Chondrocyte (in vitro differentiated cells): ENCODE measurements at regions not wholly inside any gene's neighbourhood (a gene's known extent, or its start where the extent isn't known, plus 50 kb on each side); places are given as distances from the start of the nearest gene placed in this dataset.

Experiments used
- DNase-seq: peaks from one replicate; pipeline ENCODE4 v3.0.0; 2021; ENCODE audit warnings: mixed read lengths, low spot score
- H3K27ac Mint-ChIP-seq: one replicate; pipeline ENCODE4 v1.8.0; 2021; ENCODE audit warnings: mild to moderate bottlenecking, moderate library complexity, mixed read lengths; ENCODE audit not compliant: unreplicated experiment
- H3K27me3 Mint-ChIP-seq: 2 replicates; pipeline ENCODE4 v1.8.0; 2021; ENCODE audit warnings: low read depth, mixed read lengths
- H3K36me3 Mint-ChIP-seq: 2 replicates; pipeline ENCODE4 v1.8.0; 2021; ENCODE audit warnings: low read depth, mixed read lengths
- H3K4me1 Mint-ChIP-seq: 2 replicates; pipeline ENCODE4 v1.8.0; 2021; ENCODE audit warnings: low read depth, mild to moderate bottlenecking, mixed read lengths
- H3K4me3 Mint-ChIP-seq: one replicate; pipeline ENCODE4 v1.8.0; 2021; ENCODE audit warnings: mild to moderate bottlenecking, moderate library complexity, mixed read lengths; ENCODE audit not compliant: unreplicated experiment
- H3K9me3 Mint-ChIP-seq: 2 replicates; pipeline ENCODE4 v1.8.0; 2021; ENCODE audit warnings: low read depth, mixed read lengths
- microRNA-seq: library from miRNA; unstranded; fragments of <30 nt; microRNA quantifications from one replicate; pipeline ENCODE4 v1.2.0, GENCODE V29; 2020; ENCODE audit warnings: borderline number of aligned reads
- TF ChIP-seq, protein P1 (sequence below): fragments of 200-600 bp; sonication (generic); IDR thresholded peaks from 2 replicates; pipeline ENCODE4 v1.5.0; 2021; ENCODE audit warnings: antibody characterized with exemption, mild to moderate bottlenecking, moderate library complexity

DNA sequence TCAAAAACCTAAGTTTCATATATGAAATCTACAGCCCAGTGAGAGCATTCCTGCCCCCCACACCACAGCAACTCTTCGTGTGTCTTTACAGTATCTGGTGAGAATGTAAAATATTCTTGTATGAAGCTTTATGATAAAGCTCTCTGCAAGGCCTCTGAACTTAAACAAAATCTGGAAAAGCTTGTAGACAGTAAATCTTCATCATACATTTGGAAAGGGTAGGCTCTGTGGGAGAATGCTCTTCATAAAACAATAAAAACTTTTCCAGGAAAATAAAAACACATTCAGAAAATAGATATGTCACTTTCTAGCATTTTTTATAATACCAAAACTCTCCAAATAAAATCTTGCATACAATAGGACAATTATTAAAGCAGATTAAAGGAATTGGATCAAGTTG is 1009.5 kb downstream of the NAALADL2 start:
- Mint-ChIP-seq H3K27ac (no peak overlapping the region), H3K27me3 (no peaks in the 10 kb centered on the region), H3K4me3 (no peak overlapping the region), H3K4me1 (no peaks in the 10 kb centered on the region), H3K9me3 (no peaks in the 10 kb centered on the region), H3K36me3 (peaks cover 1% of the 10 kb centered on the region)
- TF ChIP-seq, protein P1, sequence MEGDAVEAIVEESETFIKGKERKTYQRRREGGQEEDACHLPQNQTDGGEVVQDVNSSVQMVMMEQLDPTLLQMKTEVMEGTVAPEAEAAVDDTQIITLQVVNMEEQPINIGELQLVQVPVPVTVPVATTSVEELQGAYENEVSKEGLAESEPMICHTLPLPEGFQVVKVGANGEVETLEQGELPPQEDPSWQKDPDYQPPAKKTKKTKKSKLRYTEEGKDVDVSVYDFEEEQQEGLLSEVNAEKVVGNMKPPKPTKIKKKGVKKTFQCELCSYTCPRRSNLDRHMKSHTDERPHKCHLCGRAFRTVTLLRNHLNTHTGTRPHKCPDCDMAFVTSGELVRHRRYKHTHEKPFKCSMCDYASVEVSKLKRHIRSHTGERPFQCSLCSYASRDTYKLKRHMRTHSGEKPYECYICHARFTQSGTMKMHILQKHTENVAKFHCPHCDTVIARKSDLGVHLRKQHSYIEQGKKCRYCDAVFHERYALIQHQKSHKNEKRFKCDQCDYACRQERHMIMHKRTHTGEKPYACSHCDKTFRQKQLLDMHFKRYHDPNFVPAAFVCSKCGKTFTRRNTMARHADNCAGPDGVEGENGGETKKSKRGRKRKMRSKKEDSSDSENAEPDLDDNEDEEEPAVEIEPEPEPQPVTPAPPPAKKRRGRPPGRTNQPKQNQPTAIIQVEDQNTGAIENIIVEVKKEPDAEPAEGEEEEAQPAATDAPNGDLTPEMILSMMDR, result no peak
- DNase-seq, result no peak

DNA sequence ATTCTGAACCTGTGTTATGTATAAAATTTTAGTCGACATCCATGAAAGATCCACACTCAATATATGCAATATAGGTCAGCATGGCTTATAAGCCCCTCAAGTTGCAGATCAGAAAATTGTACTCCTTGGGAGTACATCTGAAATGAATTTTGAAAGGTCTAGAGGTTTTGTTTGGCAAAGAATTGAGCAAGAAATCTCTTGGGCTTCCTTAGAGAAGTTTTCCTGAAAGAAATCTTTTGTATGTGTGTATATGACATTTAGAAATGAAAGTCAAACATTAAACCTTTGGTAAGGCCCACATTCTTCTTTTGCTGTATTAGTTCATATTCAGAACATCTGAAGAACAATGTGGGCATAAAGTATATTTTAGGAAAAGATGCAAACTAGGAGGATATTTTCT is 1006.6 kb downstream of the NAALADL2 start:
- no peaks in the 10 kb centered on the region for H3K4me1 Mint-ChIP-seq
- H3K27ac Mint-ChIP-seq, result no peak overlapping the region

DNA sequence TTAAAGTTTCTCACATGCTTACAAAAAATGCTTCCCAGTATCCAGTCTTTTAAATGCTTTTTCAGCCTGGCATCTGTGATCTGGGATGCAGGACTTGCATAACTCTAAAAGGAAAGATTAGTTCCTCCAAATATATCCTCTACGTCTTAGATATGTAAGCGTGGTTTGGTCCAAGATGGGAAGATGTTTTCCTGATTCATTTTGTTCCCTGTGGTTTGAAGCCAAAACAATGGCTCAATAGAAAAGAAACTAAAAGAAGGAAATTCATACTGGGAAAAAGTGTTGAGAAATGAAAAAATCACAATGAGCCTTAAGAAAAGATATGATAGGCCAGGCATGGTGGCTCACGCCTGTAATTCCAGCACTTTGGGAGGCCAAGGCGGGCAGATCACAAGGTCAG is 1002.8 kb downstream of the NAALADL2 start:
- DNase-seq, result no peak
- H3K9me3 Mint-ChIP-seq, result no peaks in the 10 kb centered on the region

More for the DNA sequence above, 1006.6 kb downstream of the NAALADL2 start:
- TF ChIP-seq, protein P1, result no peak
- Mint-ChIP-seq H3K36me3 (no peaks in the 10 kb centered on the region), H3K27me3 (no peaks in the 10 kb centered on the region), H3K9me3 (no peaks in the 10 kb centered on the region), H3K4me3 (no peak overlapping the region)
- DNase-seq, result no peak

More for the DNA sequence above, 1002.8 kb downstream of the NAALADL2 start:
- Mint-ChIP-seq H3K4me3 (no peak overlapping the region), H3K4me1 (no peaks in the 10 kb centered on the region), H3K36me3 (no peaks in the 10 kb centered on the region), H3K27me3 (no peaks in the 10 kb centered on the region), H3K27ac (no peak overlapping the region)
- TF ChIP-seq, protein P1, result no peak

Small RNAs in the stretch of these regions (microRNA-seq; reads per million reads assigned to microRNA genes)
- gene MIR7977, result 2.8 reads per million
